NCI-H1694 (cell line): ENCODE measurements at regions not wholly inside any gene's neighbourhood (a gene's known extent, or its start where the extent isn't known, plus 50 kb on each side); places are given as distances from the start of the nearest gene placed in this dataset.
"Not testable (repeated sequence)": the region's sequence is repeated elsewhere in the genome, so short reads cannot be mapped to it uniquely, and the experiment has no call there.

Experiments used
- DNase-seq: peaks from one replicate; lab custom pipeline; 2025; lab: John Stamatoyannopoulos, UW

DNA sequence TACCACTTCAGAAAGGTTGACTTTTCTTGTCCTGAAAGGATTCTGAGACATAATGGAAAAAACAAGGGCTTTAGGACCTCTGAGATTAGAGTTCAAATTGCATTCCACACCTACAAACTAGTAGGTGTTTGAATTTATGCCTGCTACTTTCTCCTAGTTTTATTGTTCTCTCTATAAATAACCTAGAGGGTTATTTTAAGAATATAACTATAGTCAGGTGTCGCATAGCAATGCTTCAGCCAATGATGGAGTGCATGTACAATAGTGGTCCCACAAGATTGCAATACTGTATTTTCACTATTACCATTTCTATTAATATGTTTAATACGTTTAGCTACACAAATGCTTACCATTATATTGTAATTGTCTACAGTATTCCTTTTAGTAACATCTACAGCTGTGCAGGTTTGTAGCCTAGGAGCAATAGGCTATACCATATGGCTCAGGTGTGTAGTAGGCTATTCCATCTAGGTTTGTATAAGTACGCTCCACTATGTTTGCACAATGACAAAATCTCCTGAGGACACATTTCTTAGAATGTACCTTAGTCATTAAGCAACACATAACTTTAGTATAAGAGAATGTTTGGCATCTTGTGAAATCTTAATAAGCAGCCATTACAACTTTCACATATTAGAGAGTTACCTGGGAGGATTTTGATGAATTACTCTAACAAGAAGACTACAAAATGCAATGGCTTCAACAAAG is 1352.5 kb downstream of the ZPLD1 start:
- DNase-seq = no peak

DNA sequence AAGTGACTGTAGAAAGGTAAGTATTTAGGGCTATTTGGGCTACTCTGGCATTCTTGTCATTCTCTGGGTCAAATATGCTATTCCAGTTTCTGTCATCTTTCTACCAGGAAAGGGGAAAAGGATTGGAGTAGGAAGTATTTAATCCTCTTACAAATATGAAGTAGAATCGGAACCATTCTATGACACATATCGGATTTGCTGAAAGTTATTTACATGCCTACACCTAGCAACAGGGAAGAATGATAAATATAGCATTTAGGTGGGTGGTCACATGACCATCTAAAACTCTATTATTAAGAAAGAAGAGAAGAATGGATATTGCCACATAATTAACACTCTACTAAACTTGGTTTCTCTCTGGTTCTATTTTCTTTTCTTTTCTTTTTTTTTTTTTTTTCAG is 1353.1 kb downstream of the ZPLD1 start:
- DNase-seq = no peak

DNA sequence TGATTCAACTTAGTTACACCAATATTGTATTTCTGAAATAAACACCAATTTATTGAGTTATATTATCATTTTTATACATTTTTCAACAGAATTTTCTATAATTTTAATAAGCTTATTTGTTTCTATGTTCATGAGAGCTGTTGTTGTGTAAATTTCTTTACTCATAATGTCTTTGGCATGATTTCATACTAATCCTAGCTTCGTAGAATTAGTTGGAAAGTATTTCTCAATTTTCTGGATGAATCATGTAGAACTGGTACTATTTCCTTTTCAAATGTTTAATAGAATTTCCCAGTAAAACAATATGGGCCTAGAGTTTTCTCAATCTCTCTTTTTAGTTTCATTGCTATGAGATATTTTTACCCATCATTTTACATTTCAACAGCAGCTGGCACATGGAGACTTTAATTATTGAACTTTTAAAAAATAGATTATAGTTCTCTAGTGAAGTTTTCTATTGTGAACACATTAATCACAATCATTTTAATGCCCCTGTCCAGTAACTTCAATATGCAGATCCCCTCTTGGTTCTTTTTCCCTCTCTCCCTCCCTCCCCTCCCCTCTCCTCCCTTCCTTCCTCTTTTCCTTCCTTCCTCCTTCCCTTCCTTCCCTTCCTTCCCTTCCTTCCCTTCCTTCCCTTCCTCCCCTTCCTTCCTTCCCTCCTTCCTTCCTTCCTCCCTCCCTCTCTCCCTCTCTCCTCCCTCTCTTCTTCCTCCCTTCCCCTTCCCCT is 1357.1 kb downstream of the ZPLD1 start:
- DNase-seq = no peak

DNA sequence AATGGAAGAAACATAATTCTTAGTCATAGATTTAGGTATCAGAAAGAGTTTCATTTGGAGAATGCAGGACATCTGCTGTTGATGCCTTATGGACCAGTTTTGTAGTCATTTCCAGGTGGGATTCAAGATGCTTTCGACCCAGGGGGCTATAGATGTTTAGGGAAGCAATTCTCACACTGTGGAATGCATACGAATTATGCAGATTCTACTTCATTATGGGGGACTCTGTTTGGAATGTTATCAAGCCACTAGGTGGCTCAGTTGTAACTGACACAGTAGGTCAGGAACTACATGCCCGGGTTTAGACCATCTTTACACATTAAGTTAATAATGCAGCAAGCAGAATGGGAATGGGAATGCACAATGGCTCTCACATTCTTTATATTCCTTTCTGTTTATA is 1359.8 kb downstream of the ZPLD1 start:
- no peak for DNase-seq

DNA sequence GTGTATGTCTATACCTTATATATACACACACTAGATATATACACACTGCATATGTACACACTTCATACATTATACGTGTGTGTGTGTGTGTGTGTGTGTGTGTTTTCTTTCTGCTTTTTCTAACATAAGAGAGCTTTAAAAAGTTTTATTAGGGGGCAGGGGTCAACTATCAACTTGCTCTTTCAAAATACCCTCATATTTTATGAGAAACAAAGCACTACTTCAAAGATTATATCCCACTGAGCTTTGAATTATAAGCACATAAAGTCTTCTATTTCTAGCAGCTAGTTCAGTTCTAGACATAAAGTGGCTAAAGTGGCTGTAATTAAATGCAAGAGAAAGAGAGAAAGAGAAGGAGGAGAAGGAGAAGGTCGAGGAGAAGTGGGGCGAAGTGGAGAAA is 1361.3 kb downstream of the ZPLD1 start:
- DNase-seq = no peak

DNA sequence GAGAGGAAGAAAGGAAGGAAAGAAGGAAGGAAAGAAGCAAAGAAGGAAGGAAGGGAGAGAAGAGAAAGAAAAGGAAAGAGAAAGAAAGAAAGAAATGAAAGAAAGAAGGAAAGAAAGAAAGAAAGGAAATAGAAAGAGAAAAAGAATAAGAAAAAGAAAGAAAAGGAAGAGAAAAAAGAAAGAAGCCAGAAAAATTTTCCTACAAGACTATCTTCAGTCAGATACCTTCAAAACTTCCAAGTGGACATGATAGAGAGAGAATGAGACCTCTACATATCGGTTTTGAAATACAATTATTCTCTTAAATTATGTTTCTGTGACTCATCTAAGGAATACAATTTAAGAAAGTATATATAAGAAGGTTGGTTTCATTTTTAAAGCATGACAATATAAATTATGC is 1369.0 kb downstream of the ZPLD1 start:
- no peak for DNase-seq

DNA sequence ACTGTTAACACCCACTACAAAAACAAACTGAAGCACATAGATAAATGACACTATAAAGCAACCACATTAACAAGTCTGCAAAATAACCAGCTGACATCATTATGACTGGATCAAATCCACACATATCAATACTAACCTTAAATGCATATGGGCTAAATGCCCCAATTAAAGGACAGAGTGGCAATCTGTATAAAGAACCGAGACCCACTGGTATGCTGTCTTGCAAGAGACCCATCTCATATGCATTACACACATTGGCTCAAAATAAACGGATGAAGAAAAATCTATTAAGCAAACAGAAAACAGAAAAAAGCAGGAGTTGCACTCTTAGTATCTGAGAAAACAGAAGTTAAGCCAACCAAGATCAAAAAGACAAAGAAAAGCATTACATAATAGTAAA is 1375.4 kb downstream of the ZPLD1 start:
- DNase-seq = no peak

DNA sequence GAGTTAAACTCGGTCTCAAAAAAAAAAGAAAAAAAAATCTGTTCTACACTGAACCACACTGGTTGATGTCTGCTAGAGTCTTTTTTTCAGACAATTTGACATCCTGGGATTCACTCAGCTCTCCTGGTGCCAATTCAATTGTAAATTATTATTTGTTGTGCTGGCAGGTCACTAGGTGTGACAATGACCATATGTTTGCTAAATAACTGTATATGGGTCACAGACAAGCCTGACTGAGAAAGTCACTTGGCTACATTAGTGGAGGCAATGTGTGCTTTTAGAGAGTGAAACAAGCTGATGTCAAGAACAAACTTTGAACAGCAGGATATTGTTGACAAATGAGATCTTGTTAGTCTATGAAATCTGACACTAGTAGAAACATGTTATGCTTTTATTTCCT is 1379.1 kb downstream of the ZPLD1 start:
- no peak for DNase-seq

DNA sequence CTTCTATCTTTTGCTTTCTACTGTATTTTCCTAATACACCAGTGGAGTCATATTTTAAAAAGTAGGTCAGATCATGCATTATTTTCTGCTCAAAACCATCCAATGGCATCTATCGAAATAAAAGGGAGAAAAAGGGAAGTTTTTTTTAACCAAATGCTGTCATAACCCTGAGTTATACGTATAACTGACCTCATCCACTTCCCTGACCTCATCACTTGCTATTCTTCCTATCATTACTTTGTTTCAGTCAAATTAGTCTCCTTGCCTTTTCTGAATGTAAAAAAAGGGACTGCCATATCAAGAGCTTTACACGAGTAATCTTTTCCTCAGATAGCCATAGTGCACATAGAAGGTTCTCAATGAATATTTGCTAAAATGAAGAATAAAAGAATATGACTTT is 1383.6 kb downstream of the ZPLD1 start:
- no peak for DNase-seq

DNA sequence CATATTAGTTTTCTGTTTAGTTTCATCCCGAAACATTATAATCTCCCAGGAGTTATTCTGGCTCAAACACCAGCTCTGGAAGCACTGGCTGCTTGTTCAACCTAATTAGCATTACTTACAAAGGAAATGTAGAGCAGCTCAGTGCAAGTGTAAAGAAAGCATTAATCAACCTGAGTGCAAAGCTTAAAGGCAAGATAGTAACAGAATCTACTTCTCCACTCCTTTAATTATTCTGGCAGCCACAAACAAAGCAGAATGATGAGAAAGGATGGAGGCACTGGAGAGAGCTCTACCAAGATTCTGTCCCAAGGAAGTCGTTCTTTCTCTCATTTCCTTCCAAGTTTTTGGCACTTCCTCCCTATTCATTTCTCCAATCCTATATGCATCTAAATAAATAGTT is 1384.0 kb downstream of the ZPLD1 start:
- no peak for DNase-seq

DNA sequence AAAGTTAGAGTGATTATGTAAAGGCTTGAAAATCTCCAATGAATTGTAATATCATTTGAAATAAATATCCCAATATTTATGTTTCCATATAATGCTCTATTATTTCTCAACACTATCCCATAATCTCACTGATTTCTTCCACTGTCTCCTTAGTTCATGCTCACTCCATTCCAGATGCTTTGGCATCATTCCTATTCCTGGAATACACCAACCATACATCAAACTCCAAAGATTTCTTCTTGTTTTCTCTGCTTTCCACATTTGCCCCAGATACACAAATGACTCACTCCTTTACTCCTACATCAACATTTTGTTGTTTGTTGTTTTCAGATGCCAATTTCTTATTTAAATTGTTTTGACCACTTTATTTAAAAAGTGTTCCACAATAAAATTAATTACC is 1390.8 kb downstream of the ZPLD1 start:
- no peak for DNase-seq

DNA sequence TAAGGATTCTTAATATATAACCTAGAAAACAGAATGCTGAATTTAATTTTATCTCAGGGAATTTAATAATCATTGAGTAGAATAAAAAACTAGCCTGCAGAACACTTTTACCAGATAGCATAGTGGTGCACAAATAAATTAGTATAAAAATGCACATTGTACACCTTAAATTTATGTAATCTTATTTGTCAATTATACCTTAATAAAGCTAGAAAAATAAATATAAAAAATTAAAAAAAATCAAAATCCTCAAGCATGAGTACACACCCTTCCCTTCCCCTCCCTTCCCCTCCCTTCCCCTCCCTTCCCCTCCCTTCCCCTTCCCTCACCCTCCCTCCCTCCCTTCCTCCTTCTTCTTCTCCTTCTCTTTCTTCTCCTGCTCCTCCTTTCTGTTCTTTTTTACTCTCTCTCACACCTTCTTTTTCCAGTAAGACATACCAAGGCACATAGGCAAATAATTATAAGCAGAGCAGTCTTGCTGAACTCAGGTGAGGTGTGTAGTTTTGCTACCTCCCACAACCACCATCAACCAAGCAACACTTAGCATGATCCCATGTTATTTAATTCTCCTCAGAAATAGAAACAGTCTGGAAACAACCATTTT is 1395.0 kb downstream of the ZPLD1 start:
- DNase-seq = no peak

DNA sequence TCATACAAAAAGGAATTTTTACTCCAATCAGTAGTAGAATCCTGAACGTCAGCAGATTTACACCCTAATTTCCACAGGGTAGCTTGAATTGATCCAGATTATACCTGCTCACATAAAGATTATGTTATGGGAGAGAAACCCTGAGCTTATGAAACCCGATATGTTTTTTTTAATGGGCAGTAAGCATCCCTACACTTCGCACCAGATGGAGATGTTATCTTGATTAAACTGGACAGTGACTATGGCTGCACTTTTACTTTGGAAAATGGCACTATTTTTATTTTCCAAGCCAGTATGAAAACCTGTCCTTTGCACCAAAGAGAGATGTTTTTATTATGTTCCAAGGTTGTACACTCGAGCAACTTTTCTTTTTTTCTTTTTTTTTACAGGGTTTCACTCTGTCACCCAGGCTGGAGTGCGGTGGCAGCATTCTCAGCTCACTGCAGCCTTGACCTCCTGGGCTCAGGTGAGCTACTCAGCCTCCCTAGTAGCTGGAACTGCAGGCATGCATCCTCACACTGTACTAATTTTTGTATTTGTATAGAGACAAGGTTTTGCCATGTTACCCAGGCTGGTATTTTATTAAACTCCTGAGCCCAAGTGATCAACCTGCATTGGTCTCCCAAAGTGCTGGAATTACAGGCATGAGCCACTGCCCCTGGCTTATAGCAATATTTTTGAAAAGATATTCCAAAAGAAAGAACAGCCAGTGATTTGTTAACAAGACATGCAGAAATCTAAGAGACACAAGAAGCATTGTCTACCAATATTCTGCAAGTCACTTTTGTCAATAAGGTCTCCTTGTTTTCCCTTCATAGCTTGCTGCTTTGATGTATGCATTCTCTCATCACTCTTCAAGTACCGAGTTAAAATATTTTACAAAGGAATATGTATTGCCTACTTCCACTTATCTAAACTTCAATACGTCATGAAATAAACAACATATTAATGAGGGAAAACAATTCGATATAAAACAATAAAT is 1412.6 kb downstream of the ZPLD1 start:
- DNase-seq = no peak

DNA sequence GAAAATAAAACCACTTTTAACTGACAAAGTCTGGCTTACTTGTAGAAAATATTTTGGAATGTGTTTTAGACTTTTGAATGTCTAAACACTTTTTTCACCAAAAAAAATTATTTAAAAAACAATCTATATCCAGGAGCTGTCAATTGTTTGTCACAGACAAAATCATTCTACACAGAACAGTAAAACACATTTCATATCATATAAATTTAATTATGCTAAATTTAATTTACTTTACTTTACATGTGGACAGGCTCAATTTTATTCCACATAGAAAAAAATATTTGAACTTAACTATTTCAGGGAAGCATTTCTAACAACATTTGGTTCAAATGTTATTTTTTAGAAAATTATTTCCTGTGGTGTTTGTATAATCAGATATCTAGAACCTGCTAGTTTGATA is 1417.0 kb downstream of the ZPLD1 start:
- no peak for DNase-seq

DNA sequence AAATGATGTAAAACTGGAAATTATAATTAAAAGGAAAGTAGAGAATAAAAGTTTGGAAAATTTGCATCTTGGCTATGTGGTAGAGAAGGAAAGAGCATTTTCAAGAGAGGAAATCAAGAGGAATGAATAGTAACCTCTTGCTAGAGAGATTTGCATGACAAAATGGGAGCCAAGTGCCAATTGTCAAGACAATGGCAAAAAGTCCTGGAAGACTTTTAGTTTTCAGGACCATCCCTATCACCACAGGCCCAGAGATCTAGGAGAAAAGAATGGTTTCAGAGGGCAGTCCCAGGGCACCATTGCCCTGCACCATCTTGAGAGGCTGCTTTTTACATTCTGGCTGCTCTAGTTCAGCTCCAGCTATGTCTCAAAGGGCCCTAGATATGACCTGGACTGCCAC is 1427.6 kb downstream of the ZPLD1 start:
- no peak for DNase-seq

DNA sequence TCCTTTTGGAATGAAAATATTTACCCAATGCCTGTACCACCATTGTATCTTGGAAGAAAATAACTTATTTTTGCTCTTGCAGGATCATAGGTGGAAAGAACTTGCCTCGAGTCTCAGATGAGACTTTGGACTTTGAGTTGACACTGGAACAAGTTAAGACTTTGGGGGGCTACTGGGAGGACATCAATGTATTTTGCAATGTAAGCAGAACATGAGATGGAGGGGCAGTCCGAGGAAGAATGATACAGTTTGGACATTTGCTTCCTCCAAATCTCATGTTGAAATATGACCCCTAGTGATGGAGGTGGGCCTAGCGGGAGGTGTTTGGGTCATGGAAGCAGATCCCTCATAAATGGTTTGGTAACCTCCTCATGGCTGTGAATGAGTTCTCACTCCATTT is 1428.6 kb downstream of the ZPLD1 start:
- DNase-seq = no peak

DNA sequence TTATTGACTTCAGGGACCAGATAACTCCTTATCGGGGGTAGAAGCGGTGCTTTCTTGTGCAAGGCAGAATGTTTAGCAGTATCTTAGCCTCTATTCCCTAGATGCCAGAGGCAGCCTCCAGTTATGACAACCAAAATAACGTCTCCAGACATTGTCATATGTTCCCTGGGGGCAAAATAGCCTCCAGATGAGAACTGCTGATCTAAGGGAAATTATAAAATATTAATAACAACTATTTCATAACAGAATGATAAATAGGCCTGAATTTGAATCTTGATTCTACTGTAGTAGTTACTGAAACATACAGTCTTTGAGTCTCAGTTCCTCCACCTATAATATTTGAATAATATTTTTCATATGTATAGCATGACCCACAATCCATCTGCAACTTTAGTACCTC is 1431.3 kb downstream of the ZPLD1 start:
- no peak for DNase-seq

DNA sequence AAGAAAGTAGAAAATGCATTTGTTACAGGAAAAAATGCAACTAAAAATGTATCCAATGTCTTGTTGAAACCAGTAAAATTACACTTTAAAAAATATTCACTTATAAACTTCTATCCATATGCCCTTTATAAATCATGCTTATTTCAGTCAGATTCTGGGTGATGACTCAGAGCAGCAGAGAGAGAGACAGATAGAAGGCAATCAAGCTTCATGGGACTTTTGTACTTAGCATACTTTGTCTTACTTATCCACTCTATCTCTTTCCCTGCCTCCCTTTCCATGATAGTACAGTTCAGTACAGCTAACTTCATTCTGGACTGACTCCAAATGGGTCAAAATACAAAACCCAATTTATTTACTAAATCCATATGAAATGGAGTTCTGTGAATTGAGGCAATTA is 1438.2 kb downstream of the ZPLD1 start:
- DNase-seq = no peak

DNA sequence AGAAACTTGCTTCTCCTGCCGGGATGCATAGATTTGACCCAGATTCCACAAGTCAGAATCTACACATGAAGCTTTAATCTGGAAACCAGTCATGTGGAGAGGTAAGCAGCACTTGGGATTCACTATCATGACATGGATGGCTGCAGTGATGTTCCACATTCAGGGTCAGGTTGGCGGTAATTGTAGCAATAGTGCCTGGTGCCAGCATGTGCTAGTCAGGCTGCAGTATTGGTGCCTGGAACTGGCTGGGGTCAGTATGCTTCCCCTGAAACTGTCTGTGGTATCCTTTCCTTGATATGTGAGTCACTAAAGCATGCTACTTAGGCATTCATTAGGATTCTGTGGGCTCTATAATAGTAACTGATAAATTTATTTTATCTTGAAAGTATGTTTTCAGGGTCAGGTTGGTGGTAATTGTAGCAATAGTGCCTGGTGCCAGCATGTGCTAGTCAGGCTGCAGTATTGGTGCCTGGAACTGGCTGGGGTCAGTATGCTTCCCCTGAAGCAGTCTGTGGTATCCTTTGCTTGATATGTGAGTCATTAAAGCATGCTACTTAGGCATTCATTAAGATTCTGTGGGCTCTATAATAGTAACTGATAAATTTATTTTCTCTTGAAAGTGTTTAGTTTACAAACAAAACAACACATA is 1439.2 kb downstream of the ZPLD1 start:
- no peak for DNase-seq

DNA sequence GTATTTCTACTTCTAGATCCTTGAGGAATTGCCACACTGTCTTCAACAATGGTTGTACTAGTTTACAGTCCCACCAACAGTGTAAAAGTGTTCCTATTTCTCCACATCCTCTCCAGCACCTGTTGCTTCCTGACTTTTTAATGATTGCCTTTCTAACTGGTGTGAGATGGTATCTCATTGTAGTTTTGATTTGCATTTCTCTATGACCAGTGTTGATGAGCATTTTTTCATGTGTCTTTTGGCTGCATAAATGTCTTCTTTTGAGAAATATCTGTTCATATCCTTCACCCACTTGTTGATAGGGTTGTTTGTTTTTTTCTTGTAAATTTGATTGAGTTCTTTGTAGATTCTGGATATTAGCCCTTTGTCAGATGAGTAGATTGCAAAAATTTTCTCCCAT is 1447.0 kb downstream of the ZPLD1 start:
- not testable (repeated sequence) for DNase-seq

DNA sequence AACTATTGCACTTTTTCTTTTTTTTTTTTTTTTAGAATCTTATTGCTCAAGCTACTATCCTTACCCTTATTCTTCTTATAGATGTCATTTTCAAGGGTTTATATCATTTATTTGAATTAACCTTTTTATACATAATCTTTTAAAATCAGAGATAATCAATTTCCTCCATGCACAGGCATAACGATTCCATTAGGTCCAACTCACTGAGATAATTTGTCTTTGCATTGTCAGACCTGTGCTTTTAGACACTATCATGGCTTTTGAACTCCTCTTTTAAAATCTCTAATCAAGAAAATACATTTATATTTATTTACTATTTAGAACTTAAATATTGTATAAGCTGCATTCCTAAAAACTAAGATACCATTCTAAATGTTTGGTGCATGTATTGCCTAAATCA is 1454.9 kb downstream of the ZPLD1 start:
- DNase-seq = no peak
